HG02571 (cell line): ENCODE measurements at regions not wholly inside any gene's neighbourhood (a gene's known extent, or its start where the extent isn't known, plus 50 kb on each side); places are given as distances from the start of the nearest gene placed in this dataset.

Experiments used
- ATAC-seq: cut with Tn5 transposase; IDR thresholded peaks from one replicate; pipeline ENCODE4 v1.9.1; 2021; ENCODE audit warnings: mild to moderate bottlenecking, moderate library complexity; ENCODE audit not compliant: unreplicated experiment

- no peak for ATAC-seq
These were observed 166.4 kb upstream of the ADGRL2 start for GRCh38 chr1:81634294-81634693.

GRCh38 chr1:81619156-81619555 lies 181.6 kb upstream of the ADGRL2 start:
- ATAC-seq = no peak

GRCh38 chr1:81618376-81618775 lies 182.4 kb upstream of the ADGRL2 start:
- ATAC-seq = no peak

GRCh38 chr1:81617308-81617967 lies 183.3 kb upstream of the ADGRL2 start:
- ATAC-seq = no peak

GRCh38 chr1:81613803-81614202 lies 186.9 kb upstream of the ADGRL2 start:
- ATAC-seq = no peak

GRCh38 chr1:81607924-81608323 lies 192.8 kb upstream of the ADGRL2 start:
- no peak for ATAC-seq

GRCh38 chr1:81607086-81607485 lies 193.6 kb upstream of the ADGRL2 start:
- ATAC-seq = no peak

- no peak for ATAC-seq
These were observed 194.1 kb upstream of the ADGRL2 start for GRCh38 chr1:81606656-81607055.

- no peak for ATAC-seq
These were observed 195.7 kb upstream of the ADGRL2 start for GRCh38 chr1:81605023-81605422.

- ATAC-seq = no peak
These were observed 199.7 kb upstream of the ADGRL2 start for GRCh38 chr1:81600878-81601622.

- ATAC-seq = no peak
These were observed 200.4 kb upstream of the ADGRL2 start for GRCh38 chr1:81600363-81600762.

- no peak for ATAC-seq
These were observed 202.1 kb upstream of the ADGRL2 start for GRCh38 chr1:81598623-81599022.

- no peak for ATAC-seq
These were observed 202.9 kb upstream of the ADGRL2 start for GRCh38 chr1:81597720-81598426.

- no peak for ATAC-seq
These were observed 204.4 kb upstream of the ADGRL2 start for GRCh38 chr1:81596341-81596740.

GRCh38 chr1:81594206-81594605 lies 206.5 kb upstream of the ADGRL2 start:
- ATAC-seq = no peak

GRCh38 chr1:81592233-81592632 lies 208.5 kb upstream of the ADGRL2 start:
- ATAC-seq = no peak

GRCh38 chr1:81590171-81590570 lies 210.6 kb upstream of the ADGRL2 start:
- ATAC-seq = no peak

- no peak for ATAC-seq
These were observed 212.6 kb upstream of the ADGRL2 start for GRCh38 chr1:81588149-81588548.

GRCh38 chr1:81587426-81587825 lies 213.3 kb upstream of the ADGRL2 start:
- ATAC-seq = no peak

GRCh38 chr1:81585371-81585770 lies 215.4 kb upstream of the ADGRL2 start:
- ATAC-seq = no peak

- no peak for ATAC-seq
These were observed 216.3 kb upstream of the ADGRL2 start for GRCh38 chr1:81584398-81584797.

GRCh38 chr1:81583878-81584277 lies 216.9 kb upstream of the ADGRL2 start:
- no peak for ATAC-seq
